AG10803 (cell line): ENCODE measurements at regions not wholly inside any gene's neighbourhood (a gene's known extent, or its start where the extent isn't known, plus 50 kb on each side); places are given as distances from the start of the nearest gene placed in this dataset.

Experiments used
- DNase-seq: peaks from one replicate; pipeline ENCODE4 v3.0.0; 2010; ENCODE audit warnings: low read depth
- H3K4me3 ChIP-seq: 2 replicates; pipeline ENCODE4 v1.5.1; 2011; ENCODE audit warnings: mild to moderate bottlenecking, low read length, control low read depth
- CTCF ChIP-seq: conservative IDR thresholded peaks from 2 replicates; pipeline ENCODE4 v1.5.1; 2011; ENCODE audit warnings: mild to moderate bottlenecking, low read length, control low read depth, inconsistent platforms

- no peak for TF ChIP-seq CTCF
Observed at GRCh38 chr13:47350334-47351124, 453.7 kb upstream of the HTR2A start.

GRCh38 chr13:47349211-47349610 lies 452.4 kb upstream of the HTR2A start:
- no peak overlapping the region for H3K4me3 ChIP-seq
- no peak for TF ChIP-seq CTCF

More at GRCh38 chr13:47350334-47351124, 453.7 kb upstream of the HTR2A start:
- DNase-seq: no peak
- no peak overlapping the region for H3K4me3 ChIP-seq

GRCh38 chr13:47337781-47338507 lies 441.1 kb upstream of the HTR2A start:
- H3K4me3 ChIP-seq: no peak overlapping the region
- no peak for TF ChIP-seq CTCF
- peak; percentile 68 for DNase-seq

More at GRCh38 chr13:47349211-47349610, 452.4 kb upstream of the HTR2A start:
- DNase-seq: no peak

GRCh38 chr13:47334173-47334572 lies 437.3 kb upstream of the HTR2A start:
- DNase-seq: peak; percentile 96
- TF ChIP-seq CTCF: no peak

GRCh38 chr13:47332149-47332548 lies 435.3 kb upstream of the HTR2A start:
- no peak for TF ChIP-seq CTCF
- H3K4me3 ChIP-seq: no peak overlapping the region
- peak; percentile 56 for DNase-seq

More at GRCh38 chr13:47334173-47334572, 437.3 kb upstream of the HTR2A start:
- H3K4me3 ChIP-seq: no peak overlapping the region

- DNase-seq: no peak
Observed at GRCh38 chr13:47330031-47330430, 433.2 kb upstream of the HTR2A start.

More at GRCh38 chr13:47330031-47330430, 433.2 kb upstream of the HTR2A start:
- no peak overlapping the region for H3K4me3 ChIP-seq
- no peak for TF ChIP-seq CTCF
